GM23248 (cell line): ENCODE measurements at regions not wholly inside any gene's neighbourhood (a gene's known extent, or its start where the extent isn't known, plus 50 kb on each side); places are given as distances from the start of the nearest gene placed in this dataset.
A peak's percentile ranks its signal among the peaks of the same experiment; 100 is the strongest.

Experiments
- DNase-seq: peaks from one replicate; pipeline ENCODE4 v3.0.0-alpha.2; 2015
- H2AFZ ChIP-seq: fragments of 200-600 bp; sonication (generic); 2 replicates; pipeline ENCODE4 v1.6.1; 2016; ENCODE audit warnings: antibody characterized with exemption
- H3F3A ChIP-seq: fragments of 200-600 bp; sonication (generic); 2 replicates; pipeline ENCODE4 v1.6.1; 2016; ENCODE audit warnings: mild to moderate bottlenecking, antibody characterized with exemption, mixed run types; ENCODE audit not compliant: insufficient read depth
- H3K27ac ChIP-seq: fragments of 200-600 bp; sonication (generic); 2 replicates; pipeline ENCODE4 v1.5.1; 2016; ENCODE audit warnings: mild to moderate bottlenecking
- H3K27me3 ChIP-seq: fragments of 200-600 bp; sonication (generic); replicated peaks from 2 replicates; pipeline ENCODE4 v1.6.1; 2016; ENCODE audit warnings: mild to moderate bottlenecking; ENCODE audit not compliant: insufficient read depth
- H3K36me3 ChIP-seq: fragments of 200-600 bp; sonication (generic); 2 replicates; pipeline ENCODE4 v1.6.1; 2016; ENCODE audit warnings: low read depth, mild to moderate bottlenecking
- H3K4me1 ChIP-seq: fragments of 200-600 bp; sonication (generic); 2 replicates; pipeline ENCODE4 v1.6.1; 2016; ENCODE audit warnings: mild to moderate bottlenecking; ENCODE audit not compliant: insufficient read depth
- H3K4me2 ChIP-seq: fragments of 200-600 bp; sonication (generic); one replicate; pipeline ENCODE4 v1.6.1; 2016; ENCODE audit warnings: mild to moderate bottlenecking; ENCODE audit not compliant: unreplicated experiment
- H3K4me3 ChIP-seq: fragments of 200-600 bp; sonication (generic); 2 replicates; pipeline ENCODE4 v1.5.1; 2016; ENCODE audit warnings: mild to moderate bottlenecking
- H3K79me2 ChIP-seq: fragments of 200-600 bp; sonication (generic); 2 replicates; pipeline ENCODE4 v1.6.1; 2016; ENCODE audit warnings: mild to moderate bottlenecking; ENCODE audit not compliant: insufficient read depth
- H3K9ac ChIP-seq: fragments of 200-600 bp; sonication (generic); 2 replicates; pipeline ENCODE4 v1.6.1; 2016; ENCODE audit warnings: mild to moderate bottlenecking
- H3K9me2 ChIP-seq: fragments of 200-600 bp; sonication (generic); 2 replicates; pipeline ENCODE4 v1.6.1; 2016; ENCODE audit warnings: mixed run types, mild to moderate bottlenecking, moderate library complexity; ENCODE audit not compliant: insufficient read depth
- H3K9me3 ChIP-seq: fragments of 200-600 bp; sonication (generic); one replicate; pipeline ENCODE4 v1.6.1; 2017; ENCODE audit warnings: low read depth
- H4K20me1 ChIP-seq: fragments of 200-600 bp; sonication (generic); 2 replicates; pipeline ENCODE4 v1.6.0; 2016; ENCODE audit not compliant: insufficient read depth
- EZH2 ChIP-seq: fragments of 200-600 bp; sonication (generic); IDR thresholded peaks from 2 replicates; pipeline ENCODE4 v1.6.1; 2018; ENCODE audit warnings: antibody characterized with exemption, mild to moderate bottlenecking; ENCODE audit not compliant: insufficient read depth, poor library complexity, severe bottlenecking
- EZH2phosphoT487 ChIP-seq: fragments of 200-600 bp; sonication (generic); IDR thresholded peaks from 2 replicates; pipeline ENCODE4 v1.6.1; 2018; ENCODE audit warnings: antibody characterized with exemption, moderate library complexity, mild to moderate bottlenecking, low read depth; ENCODE audit not compliant: insufficient read depth
- WGBS, 2 experiments: methylation state at CpG; one replicate each; pipeline ENCODE4 v1.1.6; 2015 to 2017; ENCODE audit warnings: low lambda C conversion rate in 2 of 2, low coverage in 1 of 2; ENCODE audit errors: missing lambda C conversion rate in 2 of 2; 5-methylcytosine and 5-hydroxymethylcytosine counted together
- in situ Hi-C: fragments of 300-500 bp; cut with MboI; formaldehyde crosslinking; loops from 2 replicates; pipeline ENCODE4 v1.15.0; 2020

- Histone ChIP-seq H3K27ac (no peak overlapping the region), H3K27me3 (no peaks in the 10 kb centered on the region), H3K9ac (no peak overlapping the region), H3K9me2 (no peaks in the 10 kb centered on the region), H3K4me3 (no peak overlapping the region), H2AFZ (no peak overlapping the region), H3K36me3 (no peaks in the 10 kb centered on the region), H3K9me3 (no peaks in the 10 kb centered on the region), H4K20me1 (no peaks in the 10 kb centered on the region), H3F3A (peaks cover 3% of the 10 kb centered on the region; the same call in 1 of the 2 replicates), H3K4me2 (no peak overlapping the region), H3K4me1 (no peaks in the 10 kb centered on the region), H3K79me2 (no peaks in the 10 kb centered on the region)
- peak; percentile 75 for DNase-seq
- in situ Hi-C loops, result no loop called here
- WGBS, 2 experiments, result 51 to 57% methylated on average over 4 of the region's 4 CpGs
- TF ChIP-seq EZH2, result no peak
- no peak for TF ChIP-seq EZH2phosphoT487
Measured at GRCh38 chr12:116370004-116370404, 92.5 kb upstream of the MED13L start.

- Histone ChIP-seq H3F3A (peaks cover 13% of the 10 kb centered on the region), H3K27ac (no peak overlapping the region), H3K79me2 (no peaks in the 10 kb centered on the region), H3K4me2 (no peak overlapping the region), H3K27me3 (no peaks in the 10 kb centered on the region), H2AFZ (no peak overlapping the region), H3K9ac (no peak overlapping the region), H4K20me1 (no peaks in the 10 kb centered on the region), H3K4me1 (peaks cover under 1% of the 10 kb centered on the region), H3K9me2 (no peaks in the 10 kb centered on the region), H3K9me3 (no peaks in the 10 kb centered on the region), H3K36me3 (no peaks in the 10 kb centered on the region), H3K4me3 (no peak overlapping the region)
- in situ Hi-C loops, result no loop called here
- WGBS, 2 experiments, result 87 to 88% methylated on average over 21 of the region's 21 CpGs
- TF ChIP-seq EZH2, result no peak
- TF ChIP-seq EZH2phosphoT487, result no peak
- no peak for DNase-seq
Measured at GRCh38 chr12:116370886-116371580, 93.5 kb upstream of the MED13L start.

GRCh38 chr12:116372815-116373214 lies 95.3 kb upstream of the MED13L start:
- no peak for TF ChIP-seq EZH2phosphoT487
- no peak for TF ChIP-seq EZH2
- in situ Hi-C loops, result no loop called here

GRCh38 chr12:116373572-116374206 lies 96.2 kb upstream of the MED13L start:
- Histone ChIP-seq H3K27me3 (no peaks in the 10 kb centered on the region), H3K36me3 (no peaks in the 10 kb centered on the region), H3K79me2 (no peaks in the 10 kb centered on the region), H3K9ac (no peak overlapping the region), H3K4me3 (no peak overlapping the region), H4K20me1 (no peaks in the 10 kb centered on the region), H3K4me1 (peaks cover 15% of the 10 kb centered on the region), H3K27ac (no peak overlapping the region), H2AFZ (no peak overlapping the region), H3F3A (peaks cover 28% of the 10 kb centered on the region), H3K4me2 (no peak overlapping the region), H3K9me2 (no peaks in the 10 kb centered on the region), H3K9me3 (no peaks in the 10 kb centered on the region)
- in situ Hi-C loops, result no loop called here
- no peak for TF ChIP-seq EZH2phosphoT487
- TF ChIP-seq EZH2, result no peak
- WGBS, 2 experiments, result 96 to 100% methylated on average over 11 to 12 of the region's 12 CpGs
- DNase-seq, result no peak

More at GRCh38 chr12:116372815-116373214, 95.3 kb upstream of the MED13L start:
- 91 to 95% methylated on average over 6 of the region's 6 CpGs for WGBS, 2 experiments
- Histone ChIP-seq H3K9me2 (no peaks in the 10 kb centered on the region), H4K20me1 (no peaks in the 10 kb centered on the region), H3K79me2 (no peaks in the 10 kb centered on the region), H3K4me3 (no peak overlapping the region), H3K36me3 (no peaks in the 10 kb centered on the region), H2AFZ (no peak overlapping the region), H3K27me3 (no peaks in the 10 kb centered on the region), H3K9me3 (no peaks in the 10 kb centered on the region), H3F3A (peaks cover 28% of the 10 kb centered on the region), H3K4me2 (no peak overlapping the region), H3K27ac (no peak overlapping the region), H3K4me1 (peaks cover 15% of the 10 kb centered on the region), H3K9ac (no peak overlapping the region)
- DNase-seq, result no peak
